Right lobe of liver (tissue), 4 donors: ENCODE measurements at regions not wholly inside any gene's neighbourhood (a gene's known extent, or its start where the extent isn't known, plus 50 kb on each side); places are given as distances from the start of the nearest gene placed in this dataset.

Experiments used
- POLR2A ChIP-seq: fragments of 450-650 bp; IDR thresholded peaks from one replicate; pipeline ENCODE4 v1.6.1; 2017; ENCODE audit warnings: antibody characterized with exemption, mild to moderate bottlenecking
- TF ChIP-seq, protein P1 (sequence below), 4 donors: fragments of 200-600 bp in 3 of 4; fragments of 450-650 bp in 1 of 4; IDR thresholded peaks; one replicate each; pipeline versions ENCODE4 v1.5.1 to v1.8.0; 2016 to 2022; ENCODE audit warnings: antibody characterized with exemption in 4 of 4, mild to moderate bottlenecking in 2 of 4
- donor health status: DM: no; HTN: no; CAD: no.
- donor health status: DM: no; HTN: no; CAD: no.
- donor health status: DM: no; HTN: yes; CAD: no.

GRCh38 chr2:42960842-42961180 is 168.4 kb upstream of the HAAO start:
- TF ChIP-seq, protein P1, sequence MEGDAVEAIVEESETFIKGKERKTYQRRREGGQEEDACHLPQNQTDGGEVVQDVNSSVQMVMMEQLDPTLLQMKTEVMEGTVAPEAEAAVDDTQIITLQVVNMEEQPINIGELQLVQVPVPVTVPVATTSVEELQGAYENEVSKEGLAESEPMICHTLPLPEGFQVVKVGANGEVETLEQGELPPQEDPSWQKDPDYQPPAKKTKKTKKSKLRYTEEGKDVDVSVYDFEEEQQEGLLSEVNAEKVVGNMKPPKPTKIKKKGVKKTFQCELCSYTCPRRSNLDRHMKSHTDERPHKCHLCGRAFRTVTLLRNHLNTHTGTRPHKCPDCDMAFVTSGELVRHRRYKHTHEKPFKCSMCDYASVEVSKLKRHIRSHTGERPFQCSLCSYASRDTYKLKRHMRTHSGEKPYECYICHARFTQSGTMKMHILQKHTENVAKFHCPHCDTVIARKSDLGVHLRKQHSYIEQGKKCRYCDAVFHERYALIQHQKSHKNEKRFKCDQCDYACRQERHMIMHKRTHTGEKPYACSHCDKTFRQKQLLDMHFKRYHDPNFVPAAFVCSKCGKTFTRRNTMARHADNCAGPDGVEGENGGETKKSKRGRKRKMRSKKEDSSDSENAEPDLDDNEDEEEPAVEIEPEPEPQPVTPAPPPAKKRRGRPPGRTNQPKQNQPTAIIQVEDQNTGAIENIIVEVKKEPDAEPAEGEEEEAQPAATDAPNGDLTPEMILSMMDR (IDR thresholded peaks at IDR 0.05) = no peak
- TF ChIP-seq POLR2A = no peak
